ENCODE measurements at regions not wholly inside any gene's neighbourhood (a gene's known extent, or its start where the extent isn't known, plus 50 kb on each side); places are given as distances from the start of the nearest gene placed in this dataset.

GRCh38 chr5:90161414-90161813, 248.1 kb downstream of the CETN3 start:
- TF ChIP-seq CTCF (IDR thresholded peaks at IDR 0.05), result peak in 1 of 6 experiments; percentile 31
- TF ChIP-seq POLR2A (IDR thresholded peaks at IDR 0.05), result no peak
